ENCODE measurements at regions not wholly inside any gene's neighbourhood (a gene's known extent, or its start where the extent isn't known, plus 50 kb on each side); places are given as distances from the start of the nearest gene placed in this dataset.

- no peak for TF ChIP-seq CTCF (conservative IDR thresholded peaks at IDR 0.05; ENCODE audit: low read depth, low read length)
- no peak for TF ChIP-seq EZH2 (IDR thresholded peaks at IDR 0.05; ENCODE audit: low read length, unreplicated experiment)
- no peak for TF ChIP-seq EZH2phosphoT487 (IDR thresholded peaks at IDR 0.05; ENCODE audit: borderline replicate concordance, low read length)
These were observed 70.8 kb upstream of the PRKACB start for GRCh38 chr1:84073266-84073665.
